ENCODE measurements at regions not wholly inside any gene's neighbourhood (a gene's known extent, or its start where the extent isn't known, plus 50 kb on each side); places are given as distances from the start of the nearest gene placed in this dataset.
"Not testable (repeated sequence)": the region's sequence is repeated elsewhere in the genome, so short reads cannot be mapped to it uniquely, and the experiment has no call there.

DNA sequence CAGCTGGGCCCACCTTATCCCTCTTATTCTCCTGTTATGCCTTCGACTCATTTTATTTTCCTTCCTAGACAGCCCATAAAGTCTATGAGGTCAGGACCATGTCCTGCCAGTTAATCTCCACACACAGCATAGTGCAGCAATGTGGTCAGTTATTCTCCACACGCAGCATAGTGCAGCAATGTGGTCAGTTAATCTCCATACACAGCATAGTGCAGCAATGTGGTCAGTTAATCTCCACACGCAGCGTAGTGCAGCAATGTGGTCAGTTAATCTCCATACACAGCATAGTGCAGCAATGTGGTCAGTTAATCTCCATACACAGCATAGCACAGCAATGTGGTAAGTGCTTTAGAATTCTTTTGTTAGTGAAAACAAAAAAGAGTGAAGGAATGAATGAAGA, 77.8 kb downstream of the TEX36 start:
- H3K36me3 Mint-ChIP-seq (ENCODE audit: insufficient read depth in 2 of 2), result no peaks in the 10 kb centered on the region
- no peak overlapping the region for H3K4me3 Mint-ChIP-seq
- no peaks in the 10 kb centered on the region for H3K9me3 Mint-ChIP-seq
- no peak overlapping the region for H3K27ac Mint-ChIP-seq
- no peaks in the 10 kb centered on the region for H3K4me1 Mint-ChIP-seq (ENCODE audit: low read depth)
- ATAC-seq (replicated peaks in 1 of 2), result no peak
- H3K27me3 Mint-ChIP-seq (ENCODE audit: low read depth), result peaks cover 9% of the 10 kb centered on the region
- DNase-seq, result no peak

DNA sequence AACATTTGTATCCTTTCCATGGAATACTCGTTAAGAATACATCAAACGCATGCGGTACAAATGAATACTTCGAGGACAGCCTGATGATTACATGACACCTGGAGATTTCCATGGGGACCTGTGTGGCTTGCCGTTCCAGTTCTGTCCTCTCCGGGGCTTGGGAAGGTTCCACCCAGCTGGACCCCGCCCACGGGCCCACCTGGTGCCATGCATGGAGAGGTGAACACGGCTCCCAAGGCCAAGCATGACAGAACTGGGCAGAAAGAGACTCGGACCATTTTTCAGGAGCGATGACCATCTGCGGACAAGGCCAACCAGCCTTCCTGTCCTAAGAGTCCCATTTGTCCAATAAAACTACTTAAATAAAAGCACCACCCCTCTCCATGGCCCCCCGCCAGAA, 80.1 kb downstream of the TEX36 start:
- H3K4me1 Mint-ChIP-seq (ENCODE audit: low read depth), result no peaks in the 10 kb centered on the region
- ATAC-seq (replicated peaks in 1 of 2) (no peak), DNase-seq (no peak)
- H3K27me3 Mint-ChIP-seq (ENCODE audit: low read depth), result peaks cover 9% of the 10 kb centered on the region
- H3K27ac Mint-ChIP-seq, result no peak overlapping the region
- no peaks in the 10 kb centered on the region for H3K36me3 Mint-ChIP-seq (ENCODE audit: insufficient read depth in 2 of 2)
- H3K9me3 Mint-ChIP-seq, result no peaks in the 10 kb centered on the region
- H3K4me3 Mint-ChIP-seq, result no peak overlapping the region

DNA sequence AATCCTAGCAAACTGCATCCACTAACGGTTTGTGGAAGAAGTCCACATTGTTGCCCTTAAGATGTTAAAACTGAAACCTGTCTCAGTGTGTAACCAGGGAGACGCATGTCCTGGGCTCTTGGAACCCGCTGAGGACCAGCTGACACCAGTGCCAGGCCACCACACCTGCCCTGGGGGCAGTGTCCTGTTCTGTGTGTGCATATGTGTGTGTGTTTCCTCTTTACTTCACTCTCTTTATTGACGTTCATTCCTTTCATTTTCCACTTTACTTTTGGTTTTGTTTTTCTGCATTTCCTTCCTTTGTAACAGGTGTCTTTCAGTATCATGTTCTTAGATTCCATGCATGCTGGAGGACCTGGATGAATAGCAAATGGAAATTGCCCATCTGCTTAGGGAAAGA, 83.8 kb downstream of the TEX36 start:
- DNase-seq (no peak), ATAC-seq (replicated peaks in 1 of 2) (no peak)
- Mint-ChIP-seq H3K4me1 (ENCODE audit: low read depth) (no peaks in the 10 kb centered on the region), H3K27me3 (ENCODE audit: low read depth) (no peaks in the 10 kb centered on the region), H3K27ac (no peak overlapping the region), H3K4me3 (no peak overlapping the region), H3K36me3 (ENCODE audit: insufficient read depth in 2 of 2) (peaks cover 2 to 6% of the 10 kb centered on the region in 2 donors), H3K9me3 (peaks cover 6 to 7% of the 10 kb centered on the region in 2 donors)

DNA sequence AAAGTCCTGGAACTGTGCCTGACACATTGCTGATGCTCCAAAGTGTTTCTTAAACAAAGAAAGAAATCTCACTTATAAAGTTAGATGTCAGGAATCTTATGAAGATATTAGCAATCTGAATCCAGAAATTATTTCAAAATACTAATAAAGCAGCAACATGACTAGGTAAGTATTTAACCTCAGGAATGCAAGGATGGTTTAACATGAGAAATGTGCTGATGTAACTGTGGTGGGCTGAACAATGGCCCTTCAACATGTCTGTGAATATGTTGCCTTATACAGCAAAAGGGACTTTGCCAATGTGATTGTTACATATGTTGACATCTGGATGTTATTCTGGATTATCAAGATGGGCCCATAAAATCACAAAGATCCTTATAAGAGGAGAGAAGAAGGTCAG, 87.1 kb downstream of the TEX36 start:
- ATAC-seq (replicated peaks in 1 of 2), result no peak
- Mint-ChIP-seq H3K9me3 (peaks cover 6 to 7% of the 10 kb centered on the region in 2 donors), H3K4me1 (ENCODE audit: low read depth) (no peaks in the 10 kb centered on the region), H3K36me3 (ENCODE audit: insufficient read depth in 2 of 2) (peaks cover 2 to 6% of the 10 kb centered on the region in 2 donors), H3K4me3 (no peak overlapping the region), H3K27ac (no peak overlapping the region), H3K27me3 (ENCODE audit: low read depth) (no peaks in the 10 kb centered on the region)
- no peak for DNase-seq

DNA sequence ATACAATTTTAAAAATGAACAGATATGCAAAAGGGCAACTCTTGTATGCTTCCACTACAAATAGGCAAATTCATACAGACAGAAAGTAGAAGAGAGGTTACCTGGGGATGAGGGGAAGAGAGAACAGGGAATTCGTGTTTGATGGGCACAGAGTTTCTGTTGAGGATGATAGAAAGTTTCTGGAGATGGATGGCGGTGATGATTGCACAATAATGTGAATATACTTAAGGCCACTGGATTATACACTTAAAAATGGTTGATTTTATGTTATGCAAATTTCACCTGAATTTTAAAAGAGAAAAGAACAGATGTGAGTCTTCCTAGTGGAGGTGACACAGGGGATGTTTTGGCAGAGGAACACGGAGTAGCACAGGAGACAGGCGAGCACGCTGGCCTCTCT, 89.3 kb downstream of the TEX36 start:
- no peaks in the 10 kb centered on the region for H3K27me3 Mint-ChIP-seq (ENCODE audit: low read depth)
- no peak overlapping the region for H3K4me3 Mint-ChIP-seq
- H3K4me1 Mint-ChIP-seq (ENCODE audit: low read depth), result no peaks in the 10 kb centered on the region
- DNase-seq, result no peak
- H3K27ac Mint-ChIP-seq, result no peak overlapping the region
- ATAC-seq (replicated peaks in 1 of 2), result no peak
- H3K36me3 Mint-ChIP-seq (ENCODE audit: insufficient read depth in 2 of 2), result peaks cover 2 to 6% of the 10 kb centered on the region in 2 donors
- peaks cover 6 to 7% of the 10 kb centered on the region in 2 donors for H3K9me3 Mint-ChIP-seq

DNA sequence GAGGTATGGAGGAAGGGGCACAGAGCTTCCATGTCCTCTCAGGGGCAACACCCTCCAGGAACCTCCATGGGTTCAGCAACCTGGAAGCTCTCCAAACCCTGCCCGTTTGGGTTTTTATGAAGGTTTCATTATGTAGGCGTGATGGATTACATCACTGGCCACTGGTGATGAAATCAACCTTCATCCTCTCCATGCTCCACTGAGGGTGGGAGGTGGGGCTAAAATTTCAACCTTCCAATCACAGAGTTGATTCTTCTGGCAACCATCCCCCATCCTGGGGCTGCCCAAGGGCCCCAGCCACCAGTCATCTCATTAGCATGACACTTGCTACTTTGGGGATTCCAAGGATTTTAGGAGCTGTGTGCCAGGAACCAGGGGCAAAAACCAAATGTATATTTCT, 90.1 kb downstream of the TEX36 start:
- Mint-ChIP-seq H3K27ac (no peak overlapping the region), H3K4me1 (ENCODE audit: low read depth) (no peaks in the 10 kb centered on the region), H3K36me3 (ENCODE audit: insufficient read depth in 2 of 2) (peaks cover 2 to 9% of the 10 kb centered on the region in 2 donors), H3K27me3 (ENCODE audit: low read depth) (no peaks in the 10 kb centered on the region), H3K9me3 (peaks cover 7 to 9% of the 10 kb centered on the region in 2 donors), H3K4me3 (no peak overlapping the region)
- DNase-seq, result no peak
- ATAC-seq (replicated peaks in 1 of 2), result no peak

DNA sequence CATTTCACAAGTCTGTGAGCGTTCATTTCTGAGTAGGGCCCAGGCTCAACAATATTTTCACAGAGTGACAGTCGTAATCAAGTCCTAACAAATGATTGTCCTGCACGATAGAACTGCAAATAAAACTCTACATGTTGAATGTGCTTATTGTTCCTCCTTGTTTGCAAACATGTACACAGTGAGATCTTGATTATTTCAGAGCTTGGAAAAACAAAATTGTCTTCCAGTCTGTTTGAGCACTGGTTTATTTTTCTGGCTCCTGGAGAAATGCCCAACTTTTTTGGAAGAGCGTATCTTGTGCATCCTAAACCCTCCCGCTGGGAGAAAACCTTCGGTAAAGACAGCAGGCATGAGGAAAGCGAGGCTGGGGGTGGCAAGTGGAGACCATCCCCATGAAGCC, 91.1 kb downstream of the TEX36 start:
- ATAC-seq (replicated peaks in 1 of 2) (no peak), DNase-seq (no peak)
- Mint-ChIP-seq H3K36me3 (ENCODE audit: insufficient read depth in 2 of 2) (peaks cover 2 to 9% of the 10 kb centered on the region in 2 donors), H3K9me3 (peaks cover 7 to 9% of the 10 kb centered on the region in 2 donors), H3K4me3 (no peak overlapping the region), H3K27me3 (ENCODE audit: low read depth) (no peaks in the 10 kb centered on the region), H3K27ac (no peak overlapping the region), H3K4me1 (ENCODE audit: low read depth) (no peaks in the 10 kb centered on the region)

DNA sequence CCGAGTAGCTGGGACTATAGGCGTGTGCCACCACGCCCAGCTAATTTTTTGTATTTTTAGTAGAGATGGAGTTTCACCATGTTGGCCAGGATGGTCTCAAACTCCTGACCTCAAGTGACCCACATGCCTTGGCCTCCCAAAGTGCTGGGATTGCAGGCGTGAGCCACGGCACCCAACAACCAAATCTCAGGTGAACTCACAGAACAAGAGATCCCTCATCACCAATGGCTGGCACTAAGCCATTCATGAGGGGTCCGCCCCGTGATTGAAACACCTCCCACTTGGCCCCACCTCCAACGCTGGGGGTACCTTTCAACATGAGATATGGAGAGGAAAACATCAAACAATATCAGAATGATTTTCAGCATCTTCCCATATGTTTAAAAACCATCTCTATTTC, 94.2 kb downstream of the TEX36 start:
- not testable (repeated sequence) for H3K27me3 Mint-ChIP-seq (ENCODE audit: low read depth); H3K36me3 Mint-ChIP-seq (ENCODE audit: insufficient read depth in 2 of 2); H3K4me3 Mint-ChIP-seq; DNase-seq; ATAC-seq (replicated peaks in 1 of 2); H3K27ac Mint-ChIP-seq; H3K4me1 Mint-ChIP-seq (ENCODE audit: low read depth); H3K9me3 Mint-ChIP-seq

DNA sequence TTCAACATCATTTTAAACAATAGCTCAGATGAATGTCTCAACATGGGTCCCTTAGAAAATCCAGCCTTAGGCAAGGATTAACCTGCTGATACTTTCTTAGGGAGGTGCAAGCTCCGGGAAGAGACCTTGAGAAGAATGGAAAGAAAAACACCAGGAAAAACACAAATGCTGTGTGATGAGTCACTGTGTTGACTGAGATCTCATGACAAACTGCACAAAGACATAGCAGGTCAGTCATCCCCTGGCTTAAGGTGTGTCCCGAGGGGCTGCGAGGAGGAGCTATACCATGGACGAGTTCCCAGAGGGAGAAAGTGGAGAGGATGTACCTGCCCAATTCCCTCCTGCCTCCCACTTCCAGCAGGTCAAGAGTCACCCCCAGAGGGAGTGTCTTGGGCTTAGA, 98.0 kb downstream of the TEX36 start:
- no peak for ATAC-seq (replicated peaks in 1 of 2)
- no peak for DNase-seq
- H3K9me3 Mint-ChIP-seq, result peaks cover 0 to 3% of the 10 kb centered on the region in 2 donors
- no peaks in the 10 kb centered on the region for H3K4me1 Mint-ChIP-seq (ENCODE audit: low read depth)
- H3K4me3 Mint-ChIP-seq, result no peak overlapping the region
- H3K27me3 Mint-ChIP-seq (ENCODE audit: low read depth), result no peaks in the 10 kb centered on the region
- H3K27ac Mint-ChIP-seq, result no peak overlapping the region
- H3K36me3 Mint-ChIP-seq (ENCODE audit: insufficient read depth in 2 of 2), result peaks cover 0 to 3% of the 10 kb centered on the region in 2 donors

DNA sequence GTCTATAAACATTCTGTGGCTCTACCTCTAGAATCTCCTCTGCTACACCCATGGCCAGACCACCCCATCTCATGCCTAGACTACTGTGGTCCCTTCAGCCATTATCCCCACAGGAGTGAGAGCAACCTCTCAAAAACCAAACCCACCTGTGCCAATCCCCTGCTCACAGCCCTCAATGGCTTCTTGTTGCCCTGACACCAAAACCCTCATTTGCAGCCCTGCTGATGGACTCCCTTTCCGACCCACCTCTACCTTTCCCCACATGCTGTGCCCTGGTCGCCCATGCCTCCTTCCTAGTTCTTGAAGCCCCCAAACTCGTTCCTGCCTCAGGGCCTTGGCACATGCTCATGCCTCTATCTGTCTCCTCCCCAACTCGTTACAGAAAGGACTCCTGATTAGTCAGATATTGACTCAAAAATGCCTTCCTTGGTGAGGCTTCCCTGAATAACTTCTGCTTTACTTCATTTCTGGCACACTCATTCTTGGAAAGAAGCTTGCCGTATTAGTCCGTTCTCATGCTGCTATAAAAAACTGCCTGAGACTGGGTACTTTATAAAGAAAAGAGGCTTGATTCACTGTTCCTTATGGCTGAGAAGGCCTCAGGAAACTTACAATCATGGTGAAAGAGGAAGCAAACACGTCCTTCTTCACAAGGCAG, 104.2 kb downstream of the TEX36 start:
- DNase-seq (no peak), ATAC-seq (replicated peaks in 1 of 2) (no peak)
- H3K27ac Mint-ChIP-seq, result no peak overlapping the region
- H3K27me3 Mint-ChIP-seq (ENCODE audit: low read depth), result no peaks in the 10 kb centered on the region
- H3K4me3 Mint-ChIP-seq, result no peak overlapping the region
- no peaks in the 10 kb centered on the region for H3K4me1 Mint-ChIP-seq (ENCODE audit: low read depth)
- peaks cover 0 to 4% of the 10 kb centered on the region in 2 donors for H3K9me3 Mint-ChIP-seq
- no peaks in the 10 kb centered on the region for H3K36me3 Mint-ChIP-seq (ENCODE audit: insufficient read depth in 2 of 2)

DNA sequence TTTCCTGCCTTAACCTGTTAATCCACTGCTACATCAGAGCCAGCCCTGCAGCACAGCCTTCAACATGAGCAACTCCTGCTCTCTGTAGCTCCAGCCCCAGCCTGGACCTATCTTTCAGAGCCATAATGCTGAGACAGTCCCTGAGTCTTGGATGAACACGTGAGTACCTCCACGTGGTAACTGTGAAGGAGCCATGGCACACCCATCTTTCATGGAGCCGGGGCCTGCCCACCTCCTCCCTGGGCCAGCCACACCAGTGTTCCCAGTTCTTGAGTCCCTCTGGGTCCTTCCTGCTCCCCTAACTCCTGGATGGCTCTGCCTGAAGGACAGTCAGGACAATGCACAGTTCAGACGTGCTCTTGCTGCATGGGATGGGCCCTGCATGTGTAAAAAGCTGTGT, 107.1 kb downstream of the TEX36 start:
- no peak overlapping the region for H3K27ac Mint-ChIP-seq
- H3K4me3 Mint-ChIP-seq, result no peak overlapping the region
- no peak for ATAC-seq (replicated peaks in 1 of 2)
- peaks cover 9% of the 10 kb centered on the region for H3K27me3 Mint-ChIP-seq (ENCODE audit: low read depth)
- no peaks in the 10 kb centered on the region for H3K36me3 Mint-ChIP-seq (ENCODE audit: insufficient read depth in 2 of 2)
- H3K4me1 Mint-ChIP-seq (ENCODE audit: low read depth), result no peaks in the 10 kb centered on the region
- peaks cover 0 to 4% of the 10 kb centered on the region in 2 donors for H3K9me3 Mint-ChIP-seq
- no peak for DNase-seq

DNA sequence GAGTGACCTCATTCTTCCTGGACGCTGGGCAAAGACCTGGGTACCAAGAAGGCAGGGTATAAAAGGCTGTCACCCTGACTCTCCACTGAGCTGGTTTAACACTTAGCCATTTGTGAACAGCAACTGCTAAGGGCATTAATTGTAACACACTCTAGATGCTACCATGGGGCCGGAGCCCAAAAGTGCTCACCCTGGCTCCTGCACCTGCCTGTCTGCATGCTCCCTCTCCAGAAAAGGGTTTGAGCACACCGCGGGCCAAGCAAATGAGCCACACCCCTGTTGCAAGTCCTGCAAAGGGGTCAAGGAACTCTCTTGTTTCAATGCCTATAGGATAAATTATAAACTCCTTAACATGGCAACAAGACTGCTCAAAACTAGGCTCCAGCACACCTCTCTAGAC, 114.8 kb downstream of the TEX36 start:
- no peaks in the 10 kb centered on the region for H3K36me3 Mint-ChIP-seq (ENCODE audit: insufficient read depth in 2 of 2)
- H3K9me3 Mint-ChIP-seq, result no peaks in the 10 kb centered on the region
- no peaks in the 10 kb centered on the region for H3K4me1 Mint-ChIP-seq (ENCODE audit: low read depth)
- H3K27ac Mint-ChIP-seq, result no peak overlapping the region
- DNase-seq (no peak), ATAC-seq (replicated peaks in 1 of 2) (no peak)
- peaks cover 9% of the 10 kb centered on the region for H3K27me3 Mint-ChIP-seq (ENCODE audit: low read depth)
- no peak overlapping the region for H3K4me3 Mint-ChIP-seq

DNA sequence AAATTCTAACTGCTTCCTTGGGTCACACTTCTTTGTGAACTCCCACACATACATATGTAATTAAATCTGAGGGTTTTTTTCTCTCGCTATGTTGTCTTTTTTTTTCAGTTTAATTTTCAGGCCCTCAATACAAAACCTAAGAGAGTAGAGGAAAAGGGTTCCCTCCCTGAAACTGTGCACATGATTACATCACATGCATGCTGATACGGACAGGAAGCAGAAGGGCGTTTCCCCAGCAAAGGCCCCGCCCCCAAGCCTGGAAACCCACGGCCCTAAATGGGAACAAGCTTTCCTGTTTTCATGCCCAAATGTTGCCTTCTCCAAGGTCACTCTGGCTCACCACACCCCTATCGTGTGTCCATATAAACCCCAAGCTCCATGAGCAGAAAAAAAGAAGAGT, 115.4 kb downstream of the TEX36 start:
- Mint-ChIP-seq H3K27me3 (ENCODE audit: low read depth) (peaks cover 9% of the 10 kb centered on the region), H3K4me1 (ENCODE audit: low read depth) (no peaks in the 10 kb centered on the region), H3K9me3 (no peaks in the 10 kb centered on the region), H3K36me3 (ENCODE audit: insufficient read depth in 2 of 2) (no peaks in the 10 kb centered on the region), H3K27ac (no peak overlapping the region), H3K4me3 (no peak overlapping the region)
- ATAC-seq (replicated peaks in 1 of 2) (no peak), DNase-seq (no peak)

DNA sequence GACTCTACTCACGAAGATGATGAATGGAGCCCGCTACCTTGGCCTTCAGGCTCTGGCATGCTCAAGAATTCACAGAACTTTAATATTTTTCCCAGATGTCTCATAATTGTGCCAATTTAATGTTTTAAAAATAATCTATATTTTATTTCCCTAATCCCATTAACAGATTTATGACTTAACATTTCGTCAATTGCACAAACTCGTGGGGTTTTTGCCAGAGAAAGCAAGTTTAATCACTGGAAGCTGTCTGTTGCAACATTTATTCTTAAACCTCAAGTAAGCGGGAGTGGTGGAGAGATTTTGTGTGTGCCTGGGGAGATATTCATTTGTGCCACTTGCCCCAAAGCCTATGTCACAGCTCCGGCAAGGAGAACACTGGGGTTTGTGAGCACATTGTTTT, 117.9 kb downstream of the TEX36 start:
- no peaks in the 10 kb centered on the region for H3K4me1 Mint-ChIP-seq (ENCODE audit: low read depth)
- H3K27me3 Mint-ChIP-seq (ENCODE audit: low read depth), result no peaks in the 10 kb centered on the region
- DNase-seq (no peak), ATAC-seq (replicated peaks in 1 of 2) (no peak)
- no peak overlapping the region for H3K27ac Mint-ChIP-seq
- no peaks in the 10 kb centered on the region for H3K9me3 Mint-ChIP-seq
- no peak overlapping the region for H3K4me3 Mint-ChIP-seq
- no peaks in the 10 kb centered on the region for H3K36me3 Mint-ChIP-seq (ENCODE audit: insufficient read depth in 2 of 2)
